ENCODE measurements at regions not wholly inside any gene's neighbourhood (a gene's known extent, or its start where the extent isn't known, plus 50 kb on each side); places are given as distances from the start of the nearest gene placed in this dataset.

DNA sequence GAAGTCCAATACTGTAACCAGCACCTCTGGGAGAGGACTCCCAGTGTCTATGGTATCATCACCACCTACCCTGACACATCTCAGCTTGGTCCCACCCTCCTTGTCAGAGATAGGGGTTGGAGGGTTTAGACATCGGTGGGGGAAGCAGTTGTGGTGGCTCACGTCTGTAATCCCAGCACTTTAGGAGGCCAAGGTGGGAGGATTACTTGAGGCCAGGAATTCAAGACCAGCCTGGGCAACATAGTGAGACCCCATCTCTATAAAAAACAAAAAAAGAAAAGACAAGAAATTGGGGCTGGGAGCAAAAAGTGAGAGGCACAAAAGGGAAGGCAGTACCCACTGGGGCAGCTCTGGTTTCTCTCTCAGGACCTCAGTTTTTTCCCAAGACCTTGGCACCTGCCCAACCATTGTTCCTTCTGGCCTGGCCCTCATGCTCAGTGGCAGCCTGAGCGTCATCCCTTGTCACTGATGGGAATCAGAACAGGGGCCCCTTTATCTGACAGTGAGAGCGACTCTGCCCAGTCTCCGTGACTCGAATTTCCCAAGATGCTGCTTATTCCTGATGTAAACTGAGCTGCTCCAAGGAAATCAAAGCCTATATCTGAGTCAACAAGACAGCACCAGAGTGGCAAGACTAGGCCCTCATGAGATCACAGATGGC lies 80.5 kb upstream of the HSPA9 start:
- TF ChIP-seq, protein P1, sequence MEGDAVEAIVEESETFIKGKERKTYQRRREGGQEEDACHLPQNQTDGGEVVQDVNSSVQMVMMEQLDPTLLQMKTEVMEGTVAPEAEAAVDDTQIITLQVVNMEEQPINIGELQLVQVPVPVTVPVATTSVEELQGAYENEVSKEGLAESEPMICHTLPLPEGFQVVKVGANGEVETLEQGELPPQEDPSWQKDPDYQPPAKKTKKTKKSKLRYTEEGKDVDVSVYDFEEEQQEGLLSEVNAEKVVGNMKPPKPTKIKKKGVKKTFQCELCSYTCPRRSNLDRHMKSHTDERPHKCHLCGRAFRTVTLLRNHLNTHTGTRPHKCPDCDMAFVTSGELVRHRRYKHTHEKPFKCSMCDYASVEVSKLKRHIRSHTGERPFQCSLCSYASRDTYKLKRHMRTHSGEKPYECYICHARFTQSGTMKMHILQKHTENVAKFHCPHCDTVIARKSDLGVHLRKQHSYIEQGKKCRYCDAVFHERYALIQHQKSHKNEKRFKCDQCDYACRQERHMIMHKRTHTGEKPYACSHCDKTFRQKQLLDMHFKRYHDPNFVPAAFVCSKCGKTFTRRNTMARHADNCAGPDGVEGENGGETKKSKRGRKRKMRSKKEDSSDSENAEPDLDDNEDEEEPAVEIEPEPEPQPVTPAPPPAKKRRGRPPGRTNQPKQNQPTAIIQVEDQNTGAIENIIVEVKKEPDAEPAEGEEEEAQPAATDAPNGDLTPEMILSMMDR (IDR thresholded peaks at IDR 0.05) = no peak
- TF ChIP-seq POLR2A (IDR thresholded peaks at IDR 0.05) = no peak
